Prostate gland (tissue), 2 donors: ENCODE measurements at regions not wholly inside any gene's neighbourhood (a gene's known extent, or its start where the extent isn't known, plus 50 kb on each side); places are given as distances from the start of the nearest gene placed in this dataset.

Experiments
- DNase-seq: peaks from one replicate; pipeline ENCODE4 v3.0.0-alpha.2; 2019; ENCODE audit warnings: low spot score
- H3K27ac ChIP-seq, 2 donors: fragments of 200-600 bp; sonication (generic); 2 replicates each; pipeline ENCODE4 v1.5.1; 2017 to 2019
- H3K27me3 ChIP-seq: fragments of 200-600 bp; sonication (generic); replicated peaks from 2 replicates; pipeline ENCODE4 v1.5.1; 2019; ENCODE audit not compliant: insufficient read depth
- H3K36me3 ChIP-seq, 2 donors: fragments of 200-600 bp; sonication (generic); 1 replicate in 1 of 2; 2 replicates in 1 of 2; pipeline versions ENCODE4 v1.5.1 to v1.8.1; 2017 to 2019
- H3K4me1 ChIP-seq: fragments of 200-600 bp; sonication (generic); replicated peaks from 2 replicates; pipeline ENCODE4 v1.5.1; 2019
- H3K4me3 ChIP-seq, 2 donors: fragments of 200-600 bp; sonication (generic); 2 replicates each; pipeline ENCODE4 v1.5.1; 2017 to 2019
- H3K9me3 ChIP-seq: fragments of 200-600 bp; sonication (generic); 2 replicates; pipeline ENCODE4 v1.5.1; 2017
- POLR2A ChIP-seq: fragments of 450-650 bp; IDR thresholded peaks from one replicate; pipeline ENCODE4 v1.6.1; 2016; ENCODE audit warnings: antibody characterized with exemption, mild to moderate bottlenecking
- POLR2AphosphoS5 ChIP-seq: sonication (generic); formaldehyde crosslinking; IDR thresholded peaks from one replicate; pipeline ENCODE4 v1.6.1; 2017; ENCODE audit warnings: antibody characterized with exemption
- WGBS: methylation state at CpG from one replicate; pipeline ENCODE4 v1.1.5; 2018; 5-methylcytosine and 5-hydroxymethylcytosine counted together
- intact Hi-C: fragments of 100-400 bp; cut with DNase I; formaldehyde crosslinking; loops from one replicate; pipeline ENCODE4 v1.14.2; 2022
- TF ChIP-seq, protein P1 (sequence below), 4 experiments: fragments of 200-600 bp in 2 of 4; fragments of 450-650 bp in 2 of 4; sonication (generic) in 2 of 4; IDR thresholded peaks; 1 replicate in 3 of 4; 2 replicates in 1 of 4; pipeline ENCODE4 v1.5.1; 2016 to 2019; ENCODE audit warnings: antibody characterized with exemption in 4 of 4, mild to moderate bottlenecking in 2 of 4, moderate library complexity in 2 of 4

DNA sequence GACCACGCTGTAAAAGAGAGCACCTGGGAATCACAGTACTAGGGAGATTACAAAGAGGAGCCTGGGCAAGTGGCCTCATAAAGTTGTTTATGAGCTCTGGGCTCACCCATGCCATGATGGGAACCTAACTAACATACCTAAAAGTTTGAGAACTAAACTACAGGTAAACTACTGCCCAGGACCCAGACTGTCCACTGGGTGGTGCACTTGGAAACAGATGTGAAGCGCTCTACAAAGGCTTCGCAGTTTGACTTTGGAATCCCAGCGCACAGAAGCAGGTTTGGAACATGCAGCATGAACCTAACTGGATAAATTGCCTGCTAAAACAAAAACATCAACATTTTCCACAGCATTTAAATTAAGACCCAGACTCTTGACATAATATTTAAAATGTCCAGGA, 418.6 kb downstream of the FAM181B start:
- Histone ChIP-seq H3K27me3 (no peaks in the 10 kb centered on the region), H3K4me3 (no peak overlapping the region), H3K36me3 (no peaks in the 10 kb centered on the region), H3K27ac (no peak overlapping the region), H3K9me3 (no peaks in the 10 kb centered on the region), H3K4me1 (no peaks in the 10 kb centered on the region)
- TF ChIP-seq POLR2AphosphoS5, result no peak
- TF ChIP-seq, protein P1, sequence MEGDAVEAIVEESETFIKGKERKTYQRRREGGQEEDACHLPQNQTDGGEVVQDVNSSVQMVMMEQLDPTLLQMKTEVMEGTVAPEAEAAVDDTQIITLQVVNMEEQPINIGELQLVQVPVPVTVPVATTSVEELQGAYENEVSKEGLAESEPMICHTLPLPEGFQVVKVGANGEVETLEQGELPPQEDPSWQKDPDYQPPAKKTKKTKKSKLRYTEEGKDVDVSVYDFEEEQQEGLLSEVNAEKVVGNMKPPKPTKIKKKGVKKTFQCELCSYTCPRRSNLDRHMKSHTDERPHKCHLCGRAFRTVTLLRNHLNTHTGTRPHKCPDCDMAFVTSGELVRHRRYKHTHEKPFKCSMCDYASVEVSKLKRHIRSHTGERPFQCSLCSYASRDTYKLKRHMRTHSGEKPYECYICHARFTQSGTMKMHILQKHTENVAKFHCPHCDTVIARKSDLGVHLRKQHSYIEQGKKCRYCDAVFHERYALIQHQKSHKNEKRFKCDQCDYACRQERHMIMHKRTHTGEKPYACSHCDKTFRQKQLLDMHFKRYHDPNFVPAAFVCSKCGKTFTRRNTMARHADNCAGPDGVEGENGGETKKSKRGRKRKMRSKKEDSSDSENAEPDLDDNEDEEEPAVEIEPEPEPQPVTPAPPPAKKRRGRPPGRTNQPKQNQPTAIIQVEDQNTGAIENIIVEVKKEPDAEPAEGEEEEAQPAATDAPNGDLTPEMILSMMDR (IDR thresholded peaks at IDR 0.05), result peak in 2 of 4 experiments; percentile 17 to 33
- intact Hi-C loops, result no loop called here
- 22% methylated on average over 4 of the region's 4 CpGs for WGBS
- DNase-seq, result no peak

DNA sequence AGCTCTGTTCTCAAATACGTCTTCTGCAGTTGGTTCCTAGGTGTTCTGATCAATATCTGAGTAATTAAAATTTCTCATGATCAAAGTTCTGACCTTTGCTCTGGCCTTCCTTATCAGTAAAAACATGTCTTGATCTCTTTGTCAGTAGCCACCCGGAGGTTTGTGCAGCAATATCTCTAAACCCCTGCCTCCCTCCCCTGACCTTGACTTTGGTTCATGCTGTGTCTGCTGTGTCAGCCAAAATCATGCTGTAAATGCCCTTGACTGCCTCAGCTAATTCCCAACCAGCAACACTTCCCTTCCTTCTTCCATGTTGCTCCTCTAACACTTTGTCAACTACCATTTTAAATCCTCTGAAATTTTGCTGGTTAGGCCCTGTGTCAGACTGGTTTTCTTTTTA, 424.7 kb downstream of the FAM181B start:
- Histone ChIP-seq H3K36me3 (no peaks in the 10 kb centered on the region), H3K4me1 (no peaks in the 10 kb centered on the region), H3K27ac (no peak overlapping the region), H3K27me3 (no peaks in the 10 kb centered on the region), H3K9me3 (no peaks in the 10 kb centered on the region), H3K4me3 (no peak overlapping the region)
- intact Hi-C loops, result no loop called here
- TF ChIP-seq, protein P1 (IDR thresholded peaks at IDR 0.05), result no peak
- TF ChIP-seq POLR2A (no peak), POLR2AphosphoS5 (no peak)
- WGBS, result 51% methylated on average over 2 of the region's 2 CpGs
- DNase-seq, result no peak

DNA sequence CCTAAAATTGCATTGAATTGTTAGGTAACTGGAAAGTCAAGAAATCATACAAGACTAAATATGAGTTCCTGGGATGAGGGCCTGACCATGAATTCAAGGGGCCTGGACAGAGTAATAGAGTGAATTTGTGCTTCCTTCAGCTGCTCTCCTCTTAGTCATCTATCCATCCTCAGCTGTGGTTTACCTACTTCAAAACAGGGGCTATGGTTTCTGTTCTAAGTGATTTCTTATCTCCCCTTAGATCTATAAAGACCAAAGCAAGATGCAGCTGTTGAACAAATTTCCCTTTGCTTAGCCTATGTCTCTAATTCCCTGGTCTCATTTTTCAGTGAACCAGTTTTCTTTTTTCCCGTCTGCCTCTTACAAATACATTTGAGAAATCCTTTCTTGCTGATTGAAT, 428.5 kb downstream of the FAM181B start:
- TF ChIP-seq POLR2A, result no peak
- TF ChIP-seq, protein P1 (IDR thresholded peaks at IDR 0.05), result no peak
- TF ChIP-seq POLR2AphosphoS5, result no peak
- H3K4me3 ChIP-seq, result no peak overlapping the region
- H3K4me1 ChIP-seq, result no peaks in the 10 kb centered on the region
- no peaks in the 10 kb centered on the region for H3K27me3 ChIP-seq
- H3K9me3 ChIP-seq, result no peaks in the 10 kb centered on the region
- no peak overlapping the region for H3K27ac ChIP-seq
- intact Hi-C loops, result no loop called here
- WGBS, result 48% methylated on average over 1 of the region's 1 CpG
- DNase-seq, result no peak
- no peaks in the 10 kb centered on the region for H3K36me3 ChIP-seq

DNA sequence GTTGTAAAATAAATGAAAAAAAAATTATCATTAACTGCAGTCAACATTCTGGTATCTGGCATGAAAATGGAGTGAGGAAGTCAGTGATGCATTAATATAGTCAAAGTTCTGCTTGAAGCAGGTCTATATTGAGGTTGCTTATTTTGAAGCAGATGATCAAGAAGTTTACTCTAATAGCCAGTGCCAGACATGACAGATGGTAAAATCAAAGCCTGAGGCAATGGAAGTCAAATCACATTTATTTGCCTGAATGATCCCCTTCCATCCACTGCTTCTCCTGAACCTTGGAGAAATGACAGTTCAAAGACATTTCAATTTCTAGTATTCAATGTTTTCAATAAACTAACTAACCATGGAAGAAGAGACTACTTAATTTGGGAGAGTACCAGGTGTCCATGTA, 430.0 kb downstream of the FAM181B start:
- TF ChIP-seq, protein P1 (IDR thresholded peaks at IDR 0.05), result no peak
- TF ChIP-seq POLR2A (no peak), POLR2AphosphoS5 (no peak)
- Histone ChIP-seq H3K27ac (no peak overlapping the region), H3K36me3 (no peaks in the 10 kb centered on the region), H3K27me3 (no peaks in the 10 kb centered on the region), H3K9me3 (no peaks in the 10 kb centered on the region), H3K4me3 (no peak overlapping the region), H3K4me1 (no peaks in the 10 kb centered on the region)
- DNase-seq, result no peak
- intact Hi-C loops, result no loop called here

DNA sequence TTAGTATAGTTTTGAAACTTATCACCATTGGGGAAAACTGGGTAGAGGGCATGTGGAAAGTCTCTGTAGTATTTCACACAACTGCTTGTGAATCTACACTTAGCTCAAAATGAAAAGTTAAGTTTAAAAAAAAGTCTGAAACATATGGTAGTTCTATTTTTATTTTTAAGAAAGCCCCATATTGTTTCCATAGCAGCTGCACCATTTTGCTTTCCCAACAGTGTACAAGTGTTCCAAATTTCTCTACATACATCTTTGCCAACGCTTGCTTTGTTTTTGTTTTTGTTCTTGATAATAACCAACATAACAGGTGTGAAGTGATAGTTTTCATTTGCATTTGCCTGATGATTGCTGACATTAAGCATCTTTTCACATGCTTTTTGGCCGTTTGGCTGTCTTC, 445.2 kb downstream of the FAM181B start:
- TF ChIP-seq, protein P1 (IDR thresholded peaks at IDR 0.05), result no peak
- no peak for TF ChIP-seq POLR2A
- no peak for TF ChIP-seq POLR2AphosphoS5
- Histone ChIP-seq H3K36me3 (no peaks in the 10 kb centered on the region), H3K9me3 (no peaks in the 10 kb centered on the region), H3K4me3 (no peak overlapping the region), H3K27ac (no peak overlapping the region), H3K4me1 (no peaks in the 10 kb centered on the region), H3K27me3 (no peaks in the 10 kb centered on the region)
- intact Hi-C loops, result no loop called here
- 72% methylated on average over 2 of the region's 2 CpGs for WGBS
- no peak for DNase-seq
